Keratinocyte (primary cell): ENCODE measurements at regions not wholly inside any gene's neighbourhood (a gene's known extent, or its start where the extent isn't known, plus 50 kb on each side); places are given as distances from the start of the nearest gene placed in this dataset.
A peak's percentile ranks its signal among the peaks of the same experiment; 100 is the strongest.

ENCODE experiments used
- DNase-seq: peaks from one replicate; pipeline ENCODE4 v3.0.0-alpha.2; 2011; ENCODE audit warnings: low read depth, missing footprints, low spot score
- FAIRE-seq: peaks from 2 replicates; lab custom pipeline; 2011; peaks lifted over from hg19 to GRCh38; lab: Jason Lieb, UNC
- H2AFZ ChIP-seq: 2 replicates; pipeline ENCODE4 v1.6.0; 2012; ENCODE audit warnings: low read length, control low read depth, inconsistent platforms; ENCODE audit not compliant: control insufficient read depth
- H3K27ac ChIP-seq: 2 replicates; pipeline ENCODE4 v1.5.1; 2011; ENCODE audit warnings: low read length; ENCODE audit not compliant: control insufficient read depth, insufficient read depth
- H3K27me3 ChIP-seq: 3 replicates; pipeline ENCODE4 v1.6.0; 2011; ENCODE audit warnings: low read length; ENCODE audit not compliant: control insufficient read depth, insufficient read depth; ENCODE audit errors: extremely low read depth
- H3K36me3 ChIP-seq, 2 experiments: 2 replicates in 1 of 2; 3 replicates in 1 of 2; pipeline ENCODE4 v1.5.1; 2011; ENCODE audit warnings: low read length in 2 of 2, mild to moderate bottlenecking in 1 of 2; ENCODE audit not compliant: control insufficient read depth in 2 of 2, insufficient read depth in 2 of 2; ENCODE audit errors: extremely low read depth in 1 of 2
- H3K4me1 ChIP-seq: 3 replicates; pipeline ENCODE4 v1.5.1; 2011; ENCODE audit warnings: low read length; ENCODE audit not compliant: control insufficient read depth, insufficient read depth; ENCODE audit errors: extremely low read depth
- H3K4me2 ChIP-seq: 3 replicates; pipeline ENCODE4 v1.6.0; 2011; ENCODE audit warnings: low read depth, low read length; ENCODE audit not compliant: control insufficient read depth, insufficient read depth; ENCODE audit errors: extremely low read depth
- H3K4me3 ChIP-seq, 3 experiments: fragments of 200-600 bp in 1 of 3; sonication (generic) in 1 of 3; 2 replicates in 2 of 3; 3 replicates in 1 of 3; pipeline ENCODE4 v1.5.1; 2011 to 2016; ENCODE audit warnings: low read length in 3 of 3, mild to moderate bottlenecking in 3 of 3, control low read depth in 2 of 3, inconsistent platforms in 1 of 3, low read depth in 1 of 3, mixed read lengths in 1 of 3, mixed run types in 1 of 3, moderate library complexity in 1 of 3; ENCODE audit not compliant: control insufficient read depth in 2 of 3, insufficient read depth in 2 of 3; ENCODE audit errors: extremely low read depth in 1 of 3
- H3K79me2 ChIP-seq: 2 replicates; pipeline ENCODE4 v1.6.0; 2012; ENCODE audit warnings: low read length; ENCODE audit not compliant: control insufficient read depth, insufficient read depth
- H3K9ac ChIP-seq: 3 replicates; pipeline ENCODE4 v1.6.0; 2011; ENCODE audit warnings: low read length; ENCODE audit not compliant: control insufficient read depth, insufficient read depth; ENCODE audit errors: extremely low read depth
- H3K9me1 ChIP-seq: 3 replicates; pipeline ENCODE4 v1.6.0; 2011; ENCODE audit warnings: low read length; ENCODE audit not compliant: control insufficient read depth, insufficient read depth; ENCODE audit errors: extremely low read depth
- H3K9me3 ChIP-seq: 2 replicates; pipeline ENCODE4 v1.5.1; 2012; ENCODE audit warnings: low read depth, low read length; ENCODE audit not compliant: control insufficient read depth
- H4K20me1 ChIP-seq: 3 replicates; pipeline ENCODE4 v1.6.0; 2011; ENCODE audit warnings: low read length; ENCODE audit not compliant: control insufficient read depth, insufficient read depth; ENCODE audit errors: extremely low read depth
- EZH2 ChIP-seq: IDR thresholded peaks from one replicate; pipeline ENCODE4 v1.6.1; 2012; ENCODE audit warnings: inconsistent platforms, mild to moderate bottlenecking, low read length, moderate library complexity
- dilution Hi-C: fragments of 300-500 bp; cut with MboI; formaldehyde crosslinking; loops from one replicate; pipeline ENCODE4 v1.7.0; 2020; ENCODE audit warnings: low sequenced_read_pairs; ENCODE audit not compliant: extremely low pct_ligation_motif_present
- TF ChIP-seq, protein P1 (sequence below), 3 experiments: IDR thresholded peaks in 1 of 3; conservative IDR thresholded peaks in 1 of 3; optimal IDR thresholded peaks in 1 of 3; 2 replicates in 2 of 3; 3 replicates in 1 of 3; pipeline versions ENCODE3 to v1.5.1; 2011; ENCODE audit warnings: low read length in 3 of 3, mild to moderate bottlenecking in 3 of 3, moderate library complexity in 2 of 3, control low read depth in 1 of 3, inconsistent platforms in 1 of 3; ENCODE audit not compliant: insufficient read depth in 2 of 3; ENCODE audit errors: extremely low read depth in 1 of 3

GRCh38 chr6:104669483-104669882, 190.2 kb downstream of the HACE1 start:
- Histone ChIP-seq H3K9me1 (no peaks in the 10 kb centered on the region), H2AFZ (no peak overlapping the region), H3K9ac (no peak overlapping the region), H3K27me3 (no peaks in the 10 kb centered on the region), H3K4me3 (no peak overlapping the region), H3K36me3 (no peaks in the 10 kb centered on the region), H3K9me3 (no peaks in the 10 kb centered on the region), H3K79me2 (no peaks in the 10 kb centered on the region), H3K27ac (no peak overlapping the region), H3K4me2 (no peak overlapping the region), H3K4me1 (no peaks in the 10 kb centered on the region), H4K20me1 (no peaks in the 10 kb centered on the region)
- FAIRE-seq (no peak), DNase-seq (no peak)
- no peak for TF ChIP-seq EZH2
- TF ChIP-seq, protein P1, sequence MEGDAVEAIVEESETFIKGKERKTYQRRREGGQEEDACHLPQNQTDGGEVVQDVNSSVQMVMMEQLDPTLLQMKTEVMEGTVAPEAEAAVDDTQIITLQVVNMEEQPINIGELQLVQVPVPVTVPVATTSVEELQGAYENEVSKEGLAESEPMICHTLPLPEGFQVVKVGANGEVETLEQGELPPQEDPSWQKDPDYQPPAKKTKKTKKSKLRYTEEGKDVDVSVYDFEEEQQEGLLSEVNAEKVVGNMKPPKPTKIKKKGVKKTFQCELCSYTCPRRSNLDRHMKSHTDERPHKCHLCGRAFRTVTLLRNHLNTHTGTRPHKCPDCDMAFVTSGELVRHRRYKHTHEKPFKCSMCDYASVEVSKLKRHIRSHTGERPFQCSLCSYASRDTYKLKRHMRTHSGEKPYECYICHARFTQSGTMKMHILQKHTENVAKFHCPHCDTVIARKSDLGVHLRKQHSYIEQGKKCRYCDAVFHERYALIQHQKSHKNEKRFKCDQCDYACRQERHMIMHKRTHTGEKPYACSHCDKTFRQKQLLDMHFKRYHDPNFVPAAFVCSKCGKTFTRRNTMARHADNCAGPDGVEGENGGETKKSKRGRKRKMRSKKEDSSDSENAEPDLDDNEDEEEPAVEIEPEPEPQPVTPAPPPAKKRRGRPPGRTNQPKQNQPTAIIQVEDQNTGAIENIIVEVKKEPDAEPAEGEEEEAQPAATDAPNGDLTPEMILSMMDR (optimal IDR thresholded peaks at IDR 0.05 in 1 of 3, IDR thresholded peaks at IDR 0.05 in 1 of 3, conservative IDR thresholded peaks at IDR 0.05 in 1 of 3; ENCODE audit: extremely low read depth in 1 of 3, insufficient read depth in 2 of 3, low read length in 3 of 3): no peak
- dilution Hi-C loops: no loop called here

GRCh38 chr6:104656235-104656634, 203.5 kb downstream of the HACE1 start:
- dilution Hi-C loops: no loop called here
- FAIRE-seq: no peak
- H3K36me3 ChIP-seq: no peaks in the 10 kb centered on the region
- no peaks in the 10 kb centered on the region for H4K20me1 ChIP-seq
- no peaks in the 10 kb centered on the region for H3K9me3 ChIP-seq
- no peak overlapping the region for H3K4me3 ChIP-seq
- H3K9ac ChIP-seq: no peak overlapping the region
- TF ChIP-seq EZH2: no peak
- no peaks in the 10 kb centered on the region for H3K9me1 ChIP-seq
- no peak for DNase-seq
- no peaks in the 10 kb centered on the region for H3K27me3 ChIP-seq
- H2AFZ ChIP-seq: peak overlapping the region; percentile 10
- H3K4me1 ChIP-seq: no peaks in the 10 kb centered on the region
- H3K4me2 ChIP-seq: no peak overlapping the region
- H3K27ac ChIP-seq: no peak overlapping the region
- H3K79me2 ChIP-seq: no peaks in the 10 kb centered on the region

- dilution Hi-C loops: no loop called here
- no peaks in the 10 kb centered on the region for H3K27me3 ChIP-seq
- no peak for FAIRE-seq
- no peaks in the 10 kb centered on the region for H3K9me3 ChIP-seq
- no peaks in the 10 kb centered on the region for H4K20me1 ChIP-seq
- no peak overlapping the region for H3K4me2 ChIP-seq
- no peak for DNase-seq
- H3K9ac ChIP-seq: no peak overlapping the region
- H3K4me3 ChIP-seq: no peak overlapping the region
- TF ChIP-seq EZH2: no peak
- TF ChIP-seq, protein P1 (optimal IDR thresholded peaks at IDR 0.05 in 1 of 3, IDR thresholded peaks at IDR 0.05 in 1 of 3, conservative IDR thresholded peaks at IDR 0.05 in 1 of 3; ENCODE audit: extremely low read depth in 1 of 3, insufficient read depth in 2 of 3, low read length in 3 of 3): no peak
- no peak overlapping the region for H3K27ac ChIP-seq
- no peaks in the 10 kb centered on the region for H3K9me1 ChIP-seq
- H2AFZ ChIP-seq: no peak overlapping the region
- no peaks in the 10 kb centered on the region for H3K4me1 ChIP-seq
- no peaks in the 10 kb centered on the region for H3K79me2 ChIP-seq
- H3K36me3 ChIP-seq: no peaks in the 10 kb centered on the region
Observed at GRCh38 chr6:104653781-104654180, 205.9 kb downstream of the HACE1 start.
